CD14-positive monocyte (primary cell): ENCODE measurements at regions not wholly inside any gene's neighbourhood (a gene's known extent, or its start where the extent isn't known, plus 50 kb on each side); places are given as distances from the start of the nearest gene placed in this dataset.

Experiments
- DNase-seq, 3 donors: peaks; one replicate each; pipeline ENCODE4 v3.0.0-alpha.2; 2011 to 2022
- H2AFZ ChIP-seq: 2 replicates; pipeline ENCODE4 v1.6.0; 2012; ENCODE audit warnings: mild to moderate bottlenecking, low read depth, low read length, inconsistent platforms; ENCODE audit not compliant: insufficient read depth, poor library complexity, severe bottlenecking
- H3K27ac ChIP-seq, 2 donors: 1 replicate in 1 of 2; 2 replicates in 1 of 2; pipeline ENCODE4 v1.5.1; 2012 to 2013; ENCODE audit warnings: low read length in 2 of 2, control low read depth in 1 of 2, inconsistent platforms in 1 of 2, low read depth in 1 of 2, mild to moderate bottlenecking in 1 of 2
- H3K27me3 ChIP-seq, 2 donors: one replicate each; pipeline versions ENCODE4 v1.6.0 to v1.6.1; 2011 to 2013; ENCODE audit warnings: low read length in 2 of 2; ENCODE audit not compliant: control insufficient read depth in 2 of 2, insufficient read depth in 2 of 2
- H3K36me3 ChIP-seq, 2 donors: replicated peaks in 1 of 2; 1 replicate in 1 of 2; 2 replicates in 1 of 2; pipeline versions ENCODE4 v1.5.1 to v1.6.1; 2012 to 2013; ENCODE audit warnings: low read length in 2 of 2, control low read depth in 1 of 2, inconsistent platforms in 1 of 2, mild to moderate bottlenecking in 1 of 2; ENCODE audit not compliant: insufficient read depth in 2 of 2, control insufficient read depth in 1 of 2
- H3K4me1 ChIP-seq, 2 donors: 1 replicate in 1 of 2; 2 replicates in 1 of 2; pipeline versions ENCODE4 v1.5.1 to v1.6.1; 2012 to 2013; ENCODE audit warnings: low read length in 2 of 2, control low read depth in 1 of 2, inconsistent platforms in 1 of 2, mild to moderate bottlenecking in 1 of 2, moderate library complexity in 1 of 2; ENCODE audit not compliant: insufficient read depth in 2 of 2, control insufficient read depth in 1 of 2
- H3K4me2 ChIP-seq: replicated peaks from 2 replicates; pipeline ENCODE3; 2012; ENCODE audit warnings: low read length, moderate library complexity, mild to moderate bottlenecking; ENCODE audit not compliant: poor library complexity, severe bottlenecking; ENCODE audit errors: extremely low read depth
- H3K4me3 ChIP-seq, 3 experiments: fragments of 200-600 bp in 1 of 3; sonication (generic) in 1 of 3; replicated peaks in 1 of 3; 1 replicate in 2 of 3; 2 replicates in 1 of 3; pipeline ENCODE4 v1.5.1; 2011 to 2013; ENCODE audit warnings: low read length in 3 of 3, mild to moderate bottlenecking in 3 of 3, control low read depth in 2 of 3, low read depth in 2 of 3, inconsistent platforms in 1 of 3, moderate library complexity in 1 of 3
- H3K79me2 ChIP-seq: 2 replicates; pipeline ENCODE4 v1.6.0; 2012; ENCODE audit warnings: mild to moderate bottlenecking, control low read depth, inconsistent platforms, low read length, moderate library complexity; ENCODE audit not compliant: insufficient read depth
- H3K9ac ChIP-seq: 2 replicates; pipeline ENCODE4 v1.6.0; 2017; ENCODE audit warnings: low read length, mild to moderate bottlenecking; ENCODE audit not compliant: insufficient read depth, poor library complexity, severe bottlenecking
- H3K9me3 ChIP-seq, 2 donors: replicated peaks in 1 of 2; 1 replicate in 1 of 2; 2 replicates in 1 of 2; pipeline versions ENCODE4 v1.5.1 to v1.6.1; 2012 to 2013; ENCODE audit warnings: low read length in 2 of 2, control low read depth in 1 of 2; ENCODE audit not compliant: control insufficient read depth in 1 of 2, insufficient read depth in 1 of 2
- H4K20me1 ChIP-seq: 2 replicates; pipeline ENCODE4 v1.6.0; 2012; ENCODE audit warnings: mild to moderate bottlenecking, low read length, control low read depth, moderate library complexity; ENCODE audit not compliant: insufficient read depth
- H3K27ac Mint-ChIP-seq, 7 donors: one replicate each; pipeline ENCODE4 v1.8.0; 2020; ENCODE audit warnings: mild to moderate bottlenecking in 7 of 7, mixed read lengths in 7 of 7, moderate library complexity in 6 of 7, inconsistent platforms in 2 of 7
- H3K27me3 Mint-ChIP-seq, 3 donors: one replicate each; pipeline ENCODE4 v1.8.0; 2021 to 2022; ENCODE audit warnings: low read depth in 3 of 3, mild to moderate bottlenecking in 3 of 3, mixed read lengths in 3 of 3, moderate library complexity in 3 of 3, inconsistent platforms in 1 of 3
- H3K36me3 Mint-ChIP-seq, 2 donors: one replicate each; pipeline ENCODE4 v1.8.0; 2020; ENCODE audit warnings: mixed read lengths in 2 of 2, inconsistent platforms in 1 of 2, mild to moderate bottlenecking in 1 of 2
- H3K4me1 Mint-ChIP-seq: one replicate; pipeline ENCODE4 v1.8.0; 2020; ENCODE audit warnings: mild to moderate bottlenecking, mixed read lengths
- H3K4me3 Mint-ChIP-seq, 2 donors: one replicate each; pipeline ENCODE4 v1.8.0; 2020; ENCODE audit warnings: mild to moderate bottlenecking in 2 of 2, mixed read lengths in 2 of 2, moderate library complexity in 1 of 2
- H3K9me3 Mint-ChIP-seq, 7 donors: one replicate each; pipeline ENCODE4 v1.8.0; 2020 to 2022; ENCODE audit warnings: mixed read lengths in 7 of 7, mild to moderate bottlenecking in 6 of 7, moderate library complexity in 6 of 7, inconsistent platforms in 2 of 7
- WGBS: methylation state at CpG from one replicate; pipeline ENCODE4 v1.1.5; 2013; ENCODE audit warnings: missing lambda C conversion rate; ENCODE audit not compliant: insufficient coverage; 5-methylcytosine and 5-hydroxymethylcytosine counted together
- intact Hi-C, 2 donors: fragments of 100-400 bp; cut with micrococcal nuclease; formaldehyde crosslinking; loops; one replicate each; pipeline versions ENCODE4 v1.15.0 to v1.15.1; 2023
- TF ChIP-seq, protein P1 (sequence below): fragments of 200-600 bp; IDR thresholded peaks from one replicate; pipeline ENCODE4 v1.8.0; 2022; ENCODE audit warnings: antibody characterized with exemption, mild to moderate bottlenecking

DNA sequence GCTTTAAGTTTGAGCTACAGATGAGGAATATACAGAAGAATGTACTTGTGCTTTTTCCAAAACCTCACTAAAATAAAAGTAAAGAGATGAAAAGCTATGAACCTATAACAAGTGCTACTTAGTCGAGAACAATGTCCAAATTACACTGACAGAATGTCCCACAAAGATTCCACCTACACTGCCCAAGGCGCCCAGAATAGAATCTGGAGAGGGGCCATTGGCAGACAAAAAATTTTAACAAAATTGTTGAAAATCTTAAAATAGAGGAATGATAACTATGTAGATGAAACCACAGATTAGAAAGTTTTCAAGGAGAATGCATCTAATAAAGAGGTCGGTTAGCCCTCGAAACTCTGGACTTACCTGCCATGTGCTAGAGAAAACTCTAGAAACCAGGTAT lies 235.3 kb downstream of the CETN3 start:
- Histone ChIP-seq H3K36me3 (no peaks in the 10 kb centered on the region), H3K27me3 (no peaks in the 10 kb centered on the region), H2AFZ (no peak overlapping the region), H3K4me3 (no peak overlapping the region), H4K20me1 (no peaks in the 10 kb centered on the region), H3K79me2 (no peaks in the 10 kb centered on the region), H3K9me3 (no peaks in the 10 kb centered on the region), H3K4me1 (no peaks in the 10 kb centered on the region), H3K4me2 (no peak overlapping the region), H3K27ac (no peak overlapping the region), H3K9ac (no peak overlapping the region)
- Mint-ChIP-seq H3K36me3 (no peaks in the 10 kb centered on the region), H3K27me3 (no peaks in the 10 kb centered on the region), H3K4me1 (peaks cover 3% of the 10 kb centered on the region), H3K9me3 (peaks cover 2 to 18% (median 9%) of the 10 kb centered on the region in 7 donors), H3K4me3 (no peak overlapping the region), H3K27ac (no peak overlapping the region)
- TF ChIP-seq, protein P1, sequence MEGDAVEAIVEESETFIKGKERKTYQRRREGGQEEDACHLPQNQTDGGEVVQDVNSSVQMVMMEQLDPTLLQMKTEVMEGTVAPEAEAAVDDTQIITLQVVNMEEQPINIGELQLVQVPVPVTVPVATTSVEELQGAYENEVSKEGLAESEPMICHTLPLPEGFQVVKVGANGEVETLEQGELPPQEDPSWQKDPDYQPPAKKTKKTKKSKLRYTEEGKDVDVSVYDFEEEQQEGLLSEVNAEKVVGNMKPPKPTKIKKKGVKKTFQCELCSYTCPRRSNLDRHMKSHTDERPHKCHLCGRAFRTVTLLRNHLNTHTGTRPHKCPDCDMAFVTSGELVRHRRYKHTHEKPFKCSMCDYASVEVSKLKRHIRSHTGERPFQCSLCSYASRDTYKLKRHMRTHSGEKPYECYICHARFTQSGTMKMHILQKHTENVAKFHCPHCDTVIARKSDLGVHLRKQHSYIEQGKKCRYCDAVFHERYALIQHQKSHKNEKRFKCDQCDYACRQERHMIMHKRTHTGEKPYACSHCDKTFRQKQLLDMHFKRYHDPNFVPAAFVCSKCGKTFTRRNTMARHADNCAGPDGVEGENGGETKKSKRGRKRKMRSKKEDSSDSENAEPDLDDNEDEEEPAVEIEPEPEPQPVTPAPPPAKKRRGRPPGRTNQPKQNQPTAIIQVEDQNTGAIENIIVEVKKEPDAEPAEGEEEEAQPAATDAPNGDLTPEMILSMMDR: no peak
- WGBS: 100% methylated on average over 2 of the region's 4 CpGs
- intact Hi-C loops: no loop called here
- no peak for DNase-seq

DNA sequence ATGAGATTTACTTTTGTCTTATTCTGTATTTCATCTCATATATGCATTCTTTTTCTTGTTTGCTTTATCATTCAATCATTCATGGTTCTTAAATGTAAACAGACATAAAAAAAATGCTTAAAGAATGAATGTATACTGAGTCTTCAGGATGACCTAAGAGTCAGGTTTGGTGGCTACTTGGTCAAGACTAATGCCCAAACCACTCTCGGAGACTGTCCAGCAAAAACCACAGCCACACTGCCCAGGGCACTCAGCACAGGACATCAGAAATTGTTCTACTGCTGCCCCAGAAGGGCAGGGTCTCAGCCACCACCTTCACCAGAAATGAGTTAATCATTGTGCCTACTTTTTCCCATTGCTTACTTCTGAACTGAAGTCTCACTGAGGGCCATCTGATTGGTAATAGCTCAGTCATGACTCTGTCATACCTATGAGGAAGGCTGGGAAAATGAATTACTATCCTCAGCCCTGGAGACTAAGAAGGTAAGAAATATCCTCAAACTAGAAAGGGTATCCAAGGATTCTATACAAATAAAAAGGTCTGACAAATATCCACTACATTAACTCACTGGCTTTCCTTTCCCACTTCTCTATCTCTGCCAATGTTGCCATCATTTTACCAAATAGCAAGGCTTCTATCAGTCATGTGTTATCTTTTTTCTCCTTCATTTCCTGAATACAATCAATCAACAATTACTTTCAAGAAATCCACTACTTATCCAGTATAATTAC lies 236.1 kb downstream of the CETN3 start:
- TF ChIP-seq, protein P1: no peak
- H3K4me1 Mint-ChIP-seq: peaks cover 3% of the 10 kb centered on the region
- no peaks in the 10 kb centered on the region for H3K27me3 Mint-ChIP-seq
- WGBS: 100% methylated on average over 1 of the region's 1 CpG
- no peaks in the 10 kb centered on the region for H4K20me1 ChIP-seq
- no peaks in the 10 kb centered on the region for H3K27me3 ChIP-seq
- no peak overlapping the region for H3K4me3 ChIP-seq
- H3K9ac ChIP-seq: no peak overlapping the region
- no peaks in the 10 kb centered on the region for H3K79me2 ChIP-seq
- DNase-seq: no peak
- H3K36me3 ChIP-seq: no peaks in the 10 kb centered on the region
- no peak overlapping the region for H3K27ac ChIP-seq
- H3K27ac Mint-ChIP-seq: no peak overlapping the region
- peaks cover 2 to 18% (median 9%) of the 10 kb centered on the region in 7 donors for H3K9me3 Mint-ChIP-seq
- no peaks in the 10 kb centered on the region for H3K4me1 ChIP-seq
- intact Hi-C loops: no loop called here
- no peak overlapping the region for H3K4me2 ChIP-seq
- H2AFZ ChIP-seq: no peak overlapping the region
- no peaks in the 10 kb centered on the region for H3K9me3 ChIP-seq
- no peaks in the 10 kb centered on the region for H3K36me3 Mint-ChIP-seq
- no peak overlapping the region for H3K4me3 Mint-ChIP-seq
